HCT116 (cell line): ENCODE measurements at regions not wholly inside any gene's neighbourhood (a gene's known extent, or its start where the extent isn't known, plus 50 kb on each side); places are given as distances from the start of the nearest gene placed in this dataset.

Experiments used
- ATAC-seq: fragments of 200-7000 bp; cut with Tn5 transposase; 2 replicates; pipeline ENCODE4 v1.9.1; 2020; ENCODE audit warnings: mild to moderate bottlenecking, moderate library complexity
- BruUV-seq: library from RNA; stranded (reverse); fragments of 400-500 nt; replicated peaks from 2 replicates; lab custom pipeline; 2021; lab: Mats Ljungman, UMichigan
- CTCF ChIA-PET: fragments of 300-600 bp; sonication (Branson Sonifier 250); formaldehyde crosslinking; loops from one replicate; lab custom pipeline; 2021; ENCODE audit warnings: antibody characterized with exemption; lab: Charles Lee
- POLR2A ChIA-PET: fragments of 300-600, 350-600 bp; sonication (Branson Sonifier 250); formaldehyde crosslinking; loops from one replicate; lab custom pipeline; 2021; ENCODE audit warnings: antibody characterized with exemption; lab: Charles Lee
- RAD21 ChIA-PET, 2 experiments: fragments of 300-600 bp; sonication (Branson Sonifier 250); formaldehyde crosslinking; loops; one replicate each; lab custom pipeline; 2023; ENCODE audit warnings: low total read pairs in 2 of 2; ENCODE audit not compliant: uncharacterized antibody in 2 of 2, unreplicated experiment in 2 of 2, low non-redundant PET in 1 of 2; lab: Charles Lee
- DNase-seq: peaks from one replicate; pipeline ENCODE4 v3.0.0-alpha.2; 2010; ENCODE audit warnings: low read depth, low spot score
- H2AFZ ChIP-seq: fragments of 200-600 bp; shearing (Covaris generic), sonication (generic); 2 replicates; pipeline ENCODE4 v1.6.1; 2017; ENCODE audit warnings: low read depth, mixed run types, mixed read lengths, antibody characterized with exemption, low read length; ENCODE audit not compliant: poor library complexity, severe bottlenecking
- H3K27ac ChIP-seq: 2 replicates; pipeline ENCODE4 v1.5.1; 2012; ENCODE audit warnings: low read depth, low read length
- H3K27me3 ChIP-seq: fragments of 200-600 bp; sonication (generic); 2 replicates; pipeline ENCODE4 v1.6.1; 2016; ENCODE audit warnings: mixed run types, low read length, mixed read lengths; ENCODE audit not compliant: insufficient read depth
- H3K36me3 ChIP-seq, 2 experiments: fragments of 200-500 bp in 1 of 2; fragments of 200-600 bp in 1 of 2; sonication (Bioruptor generic) in 1 of 2; sonication (generic) in 1 of 2; 2 replicates each; pipeline versions ENCODE4 v1.5.1 to v1.6.1; 2014 to 2016; ENCODE audit warnings: low read length in 2 of 2, inconsistent platforms in 1 of 2, mixed read lengths in 1 of 2, mixed run types in 1 of 2; ENCODE audit not compliant: insufficient read depth in 2 of 2, control insufficient read depth in 1 of 2
- H3K4me1 ChIP-seq, 2 experiments: fragments of 200-600 bp in 1 of 2; sonication (generic) in 1 of 2; 2 replicates each; pipeline versions ENCODE4 v1.5.1 to v1.6.1; 2012 to 2017; ENCODE audit warnings: low read length in 2 of 2, inconsistent platforms in 1 of 2, mild to moderate bottlenecking in 1 of 2, mixed read lengths in 1 of 2, mixed run types in 1 of 2, moderate library complexity in 1 of 2; ENCODE audit not compliant: insufficient read depth in 2 of 2, control insufficient read depth in 1 of 2
- H3K4me2 ChIP-seq: fragments of 200-600 bp; sonication (generic); 2 replicates; pipeline ENCODE4 v1.6.1; 2017; ENCODE audit warnings: mixed run types, low read length, mixed read lengths
- H3K4me3 ChIP-seq, 2 experiments: fragments of 200-600 bp in 1 of 2; sonication (generic) in 1 of 2; replicated peaks in 1 of 2; 2 replicates each; pipeline ENCODE4 v1.5.1; 2011 to 2016; ENCODE audit warnings: low read length in 2 of 2, control low read depth in 1 of 2, low read depth in 1 of 2, mild to moderate bottlenecking in 1 of 2, mixed read lengths in 1 of 2, mixed run types in 1 of 2
- H3K79me2 ChIP-seq: fragments of 200-600 bp; sonication (generic); 2 replicates; pipeline ENCODE4 v1.6.1; 2017; ENCODE audit warnings: mild to moderate bottlenecking, mixed run types, low read length, moderate library complexity, mixed read lengths; ENCODE audit not compliant: insufficient read depth
- H3K9ac ChIP-seq: fragments of 200-600 bp; sonication (generic); 2 replicates; pipeline ENCODE4 v1.6.1; 2016; ENCODE audit warnings: low read length, mixed read lengths
- H3K9me2 ChIP-seq: fragments of 200-600 bp; sonication (generic), shearing (Covaris generic); 2 replicates; pipeline ENCODE4 v1.6.1; 2017; ENCODE audit warnings: mixed run types, mild to moderate bottlenecking, moderate library complexity; ENCODE audit not compliant: insufficient read depth
- H3K9me3 ChIP-seq, 2 experiments: fragments of 200-500 bp in 1 of 2; fragments of 200-600 bp in 1 of 2; sonication (Bioruptor generic) in 1 of 2; sonication (generic) in 1 of 2; 2 replicates each; pipeline ENCODE4 v1.6.1; 2014 to 2017; ENCODE audit warnings: low read length in 2 of 2, mixed read lengths in 2 of 2, inconsistent platforms in 1 of 2, low read depth in 1 of 2, mild to moderate bottlenecking in 1 of 2, mixed run types in 1 of 2, moderate library complexity in 1 of 2; ENCODE audit not compliant: control insufficient read depth in 1 of 2, insufficient read depth in 1 of 2
- H4K20me1 ChIP-seq: fragments of 200-600 bp; sonication (generic), shearing (Covaris generic); 2 replicates; pipeline ENCODE4 v1.6.1; 2017; ENCODE audit warnings: mixed run types, mild to moderate bottlenecking, moderate library complexity; ENCODE audit not compliant: insufficient read depth
- ELF1 ChIP-seq: IDR thresholded peaks from 2 replicates; pipeline ENCODE4 v1.6.1; 2012; ENCODE audit warnings: low read depth, borderline replicate concordance
- FOSL1 ChIP-seq: IDR thresholded peaks from 2 replicates; pipeline ENCODE4 v1.6.1; 2012; ENCODE audit warnings: low read depth
- POLR2AphosphoS5 ChIP-seq: IDR thresholded peaks from 2 replicates; pipeline ENCODE4 v1.6.1; 2011; ENCODE audit warnings: mild to moderate bottlenecking, low read depth, low read length, moderate library complexity
- SIN3A ChIP-seq: IDR thresholded peaks from 2 replicates; pipeline ENCODE4 v1.6.1; 2012; ENCODE audit warnings: low read depth
- ZFX ChIP-seq: fragments of 450-650 bp; IDR thresholded peaks from 2 replicates; pipeline ENCODE4 v1.6.1; 2017
- intact Hi-C: fragments of 100-400 bp; cut with micrococcal nuclease; formaldehyde crosslinking; loops from 2 replicates; pipeline ENCODE4 v1.10.0; 2022
- TF ChIP-seq, protein P1 (sequence below): IDR thresholded peaks from 2 replicates; pipeline ENCODE4 v1.6.1; 2012; ENCODE audit warnings: low read depth

DNA sequence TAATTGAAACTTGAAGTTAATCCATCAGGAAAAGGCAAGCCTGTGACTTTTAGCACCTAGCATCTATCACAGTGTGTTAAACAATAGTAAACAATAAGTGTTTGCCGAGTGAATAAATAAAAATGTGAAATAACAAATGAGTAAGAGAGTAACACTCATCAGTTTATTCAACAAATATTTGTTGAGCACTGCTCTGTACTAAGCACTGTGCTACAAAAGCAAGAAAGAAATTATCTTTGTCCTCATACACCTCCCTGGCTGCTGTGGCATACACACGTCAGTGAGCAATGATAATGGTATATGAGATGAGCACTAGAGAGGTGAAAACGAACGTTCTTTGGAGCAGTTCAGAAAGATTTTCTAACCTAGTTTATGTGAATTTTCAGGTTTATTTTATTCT lies 295.0 kb upstream of the LRRC7 start:
- Histone ChIP-seq H3K27me3 (peaks cover 6% of the 10 kb centered on the region), H3K9ac (no peak overlapping the region), H3K9me2 (no peaks in the 10 kb centered on the region), H3K4me3 (no peak overlapping the region), H3K36me3 (no peaks in the 10 kb centered on the region)
- no peak for DNase-seq
- TF ChIP-seq SIN3A: no peak
- TF ChIP-seq FOSL1: no peak
- TF ChIP-seq, all 23 proteins: peak for 0
- no peaks in the 10 kb centered on the region for H3K9me3 ChIP-seq
- POLR2A ChIA-PET: no interaction called here
- no TSS peak for BruUV-seq
- no peak overlapping the region for H3K4me2 ChIP-seq
- no peaks in the 10 kb centered on the region for H3K79me2 ChIP-seq
- intact Hi-C loops: no loop called here
- H3K27ac ChIP-seq: no peak overlapping the region
- H3K4me1 ChIP-seq: no peaks in the 10 kb centered on the region
- CTCF ChIA-PET: no interaction called here
- H4K20me1 ChIP-seq: no peaks in the 10 kb centered on the region
- RAD21 ChIA-PET: no interaction called here
- H2AFZ ChIP-seq: no peak overlapping the region
- no peak for ATAC-seq

DNA sequence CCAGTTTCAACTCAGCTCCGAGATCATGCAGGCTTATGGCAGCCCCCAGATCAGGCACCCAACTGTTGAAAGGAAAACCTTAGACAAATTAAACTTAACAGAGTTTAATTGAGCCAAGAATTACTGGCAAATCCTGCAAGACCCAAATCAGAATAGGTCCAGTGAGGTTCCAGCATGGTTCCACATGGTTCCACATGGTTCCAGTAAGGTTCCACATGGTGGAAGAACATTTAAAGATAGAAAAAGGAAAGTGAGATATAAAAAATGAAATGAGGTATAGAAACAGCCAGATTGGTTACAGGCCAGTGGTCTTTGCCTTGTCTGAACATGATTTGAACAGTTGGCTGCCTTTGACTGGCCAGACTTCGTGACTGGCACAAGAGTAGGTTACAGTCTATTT lies 288.8 kb upstream of the LRRC7 start:
- Histone ChIP-seq H3K4me1 (no peaks in the 10 kb centered on the region), H3K79me2 (no peaks in the 10 kb centered on the region), H3K36me3 (no peaks in the 10 kb centered on the region), H3K4me3 (no peak overlapping the region), H3K9ac (no peak overlapping the region), H3K9me3 (no peaks in the 10 kb centered on the region), H3K9me2 (no peaks in the 10 kb centered on the region), H3K27me3 (peaks cover 9% of the 10 kb centered on the region), H3K27ac (no peak overlapping the region), H3K4me2 (no peak overlapping the region), H2AFZ (no peak overlapping the region), H4K20me1 (no peaks in the 10 kb centered on the region)
- intact Hi-C loops: no loop called here
- no peak for DNase-seq
- ATAC-seq: no peak
- ChIA-PET CTCF (no interaction called here), RAD21 (no interaction called here), POLR2A (no interaction called here)
- TF ChIP-seq ZFX (no peak), ELF1 (no peak), SIN3A (no peak), POLR2AphosphoS5 (no peak)
- TF ChIP-seq, protein P1, sequence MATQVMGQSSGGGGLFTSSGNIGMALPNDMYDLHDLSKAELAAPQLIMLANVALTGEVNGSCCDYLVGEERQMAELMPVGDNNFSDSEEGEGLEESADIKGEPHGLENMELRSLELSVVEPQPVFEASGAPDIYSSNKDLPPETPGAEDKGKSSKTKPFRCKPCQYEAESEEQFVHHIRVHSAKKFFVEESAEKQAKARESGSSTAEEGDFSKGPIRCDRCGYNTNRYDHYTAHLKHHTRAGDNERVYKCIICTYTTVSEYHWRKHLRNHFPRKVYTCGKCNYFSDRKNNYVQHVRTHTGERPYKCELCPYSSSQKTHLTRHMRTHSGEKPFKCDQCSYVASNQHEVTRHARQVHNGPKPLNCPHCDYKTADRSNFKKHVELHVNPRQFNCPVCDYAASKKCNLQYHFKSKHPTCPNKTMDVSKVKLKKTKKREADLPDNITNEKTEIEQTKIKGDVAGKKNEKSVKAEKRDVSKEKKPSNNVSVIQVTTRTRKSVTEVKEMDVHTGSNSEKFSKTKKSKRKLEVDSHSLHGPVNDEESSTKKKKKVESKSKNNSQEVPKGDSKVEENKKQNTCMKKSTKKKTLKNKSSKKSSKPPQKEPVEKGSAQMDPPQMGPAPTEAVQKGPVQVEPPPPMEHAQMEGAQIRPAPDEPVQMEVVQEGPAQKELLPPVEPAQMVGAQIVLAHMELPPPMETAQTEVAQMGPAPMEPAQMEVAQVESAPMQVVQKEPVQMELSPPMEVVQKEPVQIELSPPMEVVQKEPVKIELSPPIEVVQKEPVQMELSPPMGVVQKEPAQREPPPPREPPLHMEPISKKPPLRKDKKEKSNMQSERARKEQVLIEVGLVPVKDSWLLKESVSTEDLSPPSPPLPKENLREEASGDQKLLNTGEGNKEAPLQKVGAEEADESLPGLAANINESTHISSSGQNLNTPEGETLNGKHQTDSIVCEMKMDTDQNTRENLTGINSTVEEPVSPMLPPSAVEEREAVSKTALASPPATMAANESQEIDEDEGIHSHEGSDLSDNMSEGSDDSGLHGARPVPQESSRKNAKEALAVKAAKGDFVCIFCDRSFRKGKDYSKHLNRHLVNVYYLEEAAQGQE: no peak
- no TSS peak for BruUV-seq
